GM18868 (cell line): ENCODE measurements at regions not wholly inside any gene's neighbourhood (a gene's known extent, or its start where the extent isn't known, plus 50 kb on each side); places are given as distances from the start of the nearest gene placed in this dataset.
"Not testable (repeated sequence)": the region's sequence is repeated elsewhere in the genome, so short reads cannot be mapped to it uniquely, and the experiment has no call there.

Experiments used
- ATAC-seq: cut with Tn5 transposase; IDR thresholded peaks from one replicate; pipeline ENCODE4 v1.9.1; 2021; ENCODE audit warnings: mild to moderate bottlenecking, moderate library complexity; ENCODE audit not compliant: unreplicated experiment

DNA sequence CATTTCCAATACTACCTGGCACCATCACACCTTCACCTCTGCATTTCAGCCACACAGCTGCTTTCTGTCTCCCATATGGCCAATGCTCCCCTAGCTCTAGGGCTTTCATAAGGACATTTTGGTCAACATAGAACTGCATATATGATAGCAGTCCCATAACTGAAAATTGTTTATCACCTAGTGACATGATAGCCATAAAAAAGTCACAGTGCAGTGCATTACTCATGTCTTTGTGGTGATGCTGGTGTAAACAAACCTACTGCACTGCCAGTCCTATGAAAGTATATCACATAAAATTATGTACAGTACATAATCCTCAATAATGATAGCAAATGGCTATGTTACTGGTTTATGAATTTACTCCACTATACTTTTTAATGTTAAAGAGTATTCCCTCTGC, 221.0 kb downstream of the NAF1 start:
- ATAC-seq = no peak

DNA sequence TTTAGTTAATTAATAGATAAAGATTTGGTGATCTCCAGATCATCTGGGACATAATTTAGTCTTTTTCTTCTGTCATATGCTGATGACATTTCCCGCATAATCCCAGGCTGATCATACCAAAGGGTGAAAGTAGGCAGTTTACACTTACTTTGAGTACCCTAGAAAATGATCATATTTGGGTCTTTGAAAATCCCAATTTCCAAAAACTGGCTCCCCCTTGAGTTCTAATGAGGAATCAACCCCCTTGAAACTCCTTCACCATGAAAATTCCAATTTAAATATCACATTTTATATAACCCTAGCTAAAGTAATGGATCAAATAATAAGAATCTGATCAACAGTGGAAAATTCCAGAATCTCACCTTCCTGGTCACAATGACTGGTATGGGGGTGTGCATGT, 223.4 kb downstream of the NAF1 start:
- no peak for ATAC-seq

DNA sequence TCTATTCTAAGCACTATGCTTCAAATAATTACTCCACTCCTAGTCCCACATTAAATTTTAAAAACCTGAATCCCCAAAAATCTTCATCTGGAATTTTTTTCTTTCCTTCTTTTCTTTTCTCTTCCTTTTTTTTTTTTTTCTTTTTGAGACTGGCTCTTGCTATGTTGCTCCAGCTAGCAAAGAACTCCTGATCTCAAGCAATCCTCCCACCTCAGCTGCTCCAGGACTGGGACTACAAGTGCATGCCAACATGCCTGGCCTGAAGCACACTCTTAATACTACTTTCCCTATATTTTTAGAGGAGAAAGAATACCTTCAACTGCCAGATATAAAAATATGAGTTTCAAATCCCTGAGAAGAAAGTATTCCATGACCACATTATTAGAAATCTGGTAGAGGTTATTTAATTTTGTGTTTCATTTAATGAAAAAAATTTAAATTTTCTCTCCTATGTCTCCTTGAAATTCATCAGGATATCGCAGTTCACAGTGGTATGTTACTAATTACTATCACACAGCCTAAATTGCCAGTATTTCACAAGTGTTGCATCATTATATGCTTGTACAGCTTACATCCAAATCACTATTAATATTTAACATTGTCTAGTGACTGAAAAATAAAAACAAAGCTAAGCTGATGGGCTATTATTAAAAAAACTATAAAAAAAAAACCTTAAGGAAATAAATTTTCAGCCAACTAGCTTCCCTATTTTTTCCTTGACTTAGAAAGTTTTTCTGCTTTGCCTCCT, 227.8 kb downstream of the NAF1 start:
- ATAC-seq = no peak

DNA sequence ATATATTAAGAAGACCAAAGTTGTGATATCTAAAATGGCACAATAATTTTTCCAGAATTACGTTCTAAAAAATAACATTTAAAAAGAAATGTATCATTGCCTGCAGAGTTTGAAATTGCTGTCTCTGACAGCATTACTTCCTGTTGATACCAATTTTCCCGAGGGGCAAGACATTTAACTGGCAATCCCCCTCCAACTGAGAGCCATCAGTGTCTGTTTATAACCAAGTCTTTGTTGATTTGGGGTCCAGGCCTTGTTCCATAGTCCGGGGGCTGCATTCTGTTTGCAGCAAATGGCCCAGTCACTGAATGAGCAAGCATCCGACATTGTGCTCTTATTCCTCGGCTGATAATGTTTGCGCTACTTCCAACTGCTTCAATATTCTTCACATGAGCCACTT, 231.5 kb downstream of the NAF1 start:
- no peak for ATAC-seq

DNA sequence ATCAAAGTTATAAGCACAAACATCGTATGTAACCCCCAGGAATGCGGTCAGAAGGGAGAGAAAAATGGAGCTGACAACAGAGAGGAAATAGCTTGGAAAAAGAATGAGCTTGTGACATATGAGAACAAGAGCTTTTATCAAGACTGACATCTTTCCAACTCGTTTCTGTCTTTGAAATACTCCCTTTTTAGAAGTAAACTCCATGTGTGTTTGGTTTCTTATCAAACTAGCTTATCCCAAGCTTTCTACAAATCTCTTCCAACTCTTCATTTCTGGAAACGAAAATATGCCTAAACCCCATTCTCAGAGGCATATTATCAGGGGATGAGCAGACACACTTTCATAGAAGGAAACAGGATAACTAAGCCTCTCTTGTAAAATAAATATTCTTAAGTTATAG, 235.4 kb downstream of the NAF1 start:
- ATAC-seq = no peak

DNA sequence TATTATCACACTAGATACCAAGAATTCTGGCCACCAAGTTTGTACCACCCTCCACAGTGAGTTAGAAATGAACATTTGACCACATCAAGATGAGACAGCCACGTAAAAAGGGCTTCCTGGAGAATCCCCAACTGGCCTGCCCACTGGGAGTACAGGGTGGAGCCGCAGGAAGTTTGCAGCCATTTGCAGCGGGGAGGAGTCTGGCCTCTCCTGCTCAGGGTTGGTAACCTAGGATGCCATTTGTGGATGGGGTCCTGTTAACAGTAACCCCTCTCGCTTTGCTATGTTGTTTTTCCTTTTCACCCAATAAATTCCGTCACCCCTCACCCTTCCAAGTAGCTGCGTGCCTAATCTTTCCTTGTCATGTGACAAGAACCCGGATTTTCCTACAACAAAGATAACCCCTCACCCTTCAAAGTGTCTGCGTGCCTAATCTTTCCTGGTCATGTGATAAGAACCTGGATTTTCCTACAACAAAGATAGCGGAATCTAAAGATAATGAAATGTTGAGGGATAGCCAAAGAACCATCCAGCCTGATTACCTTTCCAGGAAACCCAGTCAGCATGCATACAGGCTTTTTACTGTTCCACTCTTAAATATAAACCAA, 245.4 kb downstream of the NAF1 start:
- ATAC-seq = no peak

DNA sequence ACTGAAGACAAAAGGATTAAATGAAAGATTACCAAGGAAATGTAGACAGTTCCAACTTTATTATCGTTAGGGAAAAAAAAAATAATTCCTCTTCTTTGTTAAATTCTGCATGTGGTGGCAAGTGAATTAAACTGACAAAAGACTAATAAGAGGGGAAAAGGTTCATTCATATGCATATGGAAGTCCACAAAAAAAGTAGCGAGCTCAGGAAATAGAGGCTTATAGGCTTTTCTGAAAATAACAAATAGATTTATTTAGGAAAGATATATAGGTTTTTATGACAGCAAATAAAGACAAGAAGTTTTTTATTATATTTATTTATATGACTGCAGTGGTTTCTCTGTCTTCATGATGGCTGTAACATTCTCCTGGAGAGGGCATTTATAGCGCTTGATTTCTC, 246.0 kb downstream of the NAF1 start:
- no peak for ATAC-seq

DNA sequence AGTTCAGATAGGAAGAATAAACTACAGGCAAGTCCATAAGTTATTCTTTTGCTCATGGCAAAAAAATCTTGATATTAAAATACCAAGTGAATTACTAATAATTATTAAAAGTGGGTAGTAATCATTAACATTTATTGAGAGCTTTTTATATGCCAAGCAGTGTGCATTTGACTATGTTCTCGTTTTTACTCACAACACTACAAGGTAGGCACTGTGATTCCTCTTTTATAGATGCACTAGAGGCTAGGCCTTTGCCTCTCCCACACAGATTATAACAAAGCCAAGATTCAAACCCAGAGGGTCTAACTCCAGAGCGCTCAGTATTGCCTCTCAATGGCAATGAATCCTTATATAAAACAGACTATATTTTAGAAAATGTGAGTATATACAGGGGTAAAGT, 254.2 kb downstream of the NAF1 start:
- no peak for ATAC-seq

DNA sequence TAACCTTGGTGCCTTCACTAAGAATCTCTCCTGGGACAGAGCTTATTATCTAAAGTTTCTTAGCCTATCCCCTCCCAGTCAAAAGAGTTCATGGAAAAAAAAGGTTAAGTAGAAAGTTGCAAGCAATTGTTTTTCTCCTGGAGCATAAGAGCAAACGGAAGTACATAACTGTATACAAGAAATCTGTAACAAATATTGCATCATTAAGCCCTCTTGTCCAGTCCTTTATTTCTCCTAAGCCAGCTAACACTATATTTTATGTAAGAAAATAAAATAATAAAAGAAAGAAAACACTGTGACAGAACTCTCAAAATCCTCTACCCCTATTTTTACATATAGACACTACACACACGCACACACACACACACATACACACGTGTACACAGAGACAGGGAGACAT, 255.3 kb downstream of the NAF1 start:
- ATAC-seq = no peak

DNA sequence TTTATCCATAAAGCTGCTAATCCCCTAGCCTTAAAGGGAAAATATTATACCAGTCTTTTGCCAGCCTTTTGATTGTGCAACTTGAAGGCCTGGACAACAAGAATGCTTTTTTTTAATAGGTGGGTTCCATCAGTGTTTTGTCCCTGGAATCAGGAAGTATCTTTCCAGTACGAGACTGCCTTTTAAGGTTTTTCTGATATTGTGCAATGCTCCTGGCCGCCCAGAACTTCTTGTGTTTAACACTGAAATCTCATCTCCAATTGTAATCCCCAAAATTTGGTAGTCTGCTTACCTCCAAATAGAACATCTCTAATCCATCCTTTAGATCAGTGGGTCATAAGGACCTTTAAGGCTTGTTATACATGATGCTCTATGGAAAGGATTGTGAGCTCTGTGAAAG, 256.7 kb downstream of the NAF1 start:
- ATAC-seq = no peak

DNA sequence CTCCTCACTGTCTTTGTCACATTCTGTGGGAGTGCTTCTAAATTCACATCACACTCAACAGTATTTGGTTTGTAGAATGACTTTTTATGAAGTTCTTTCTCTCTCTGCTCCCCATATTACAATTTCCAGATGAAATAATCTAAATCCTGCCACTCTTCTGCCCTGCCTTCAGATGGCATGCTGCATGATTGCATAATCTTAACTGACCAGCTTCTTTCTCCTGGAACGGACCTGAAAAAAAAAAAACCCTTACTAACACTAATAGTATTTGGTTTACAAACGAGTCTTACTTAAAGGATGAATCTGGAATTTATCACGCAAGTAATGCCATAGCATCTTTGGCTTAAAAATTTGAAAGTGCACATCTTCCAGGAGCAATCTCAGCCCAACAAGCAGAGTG, 272.3 kb downstream of the NAF1 start:
- ATAC-seq = no peak

DNA sequence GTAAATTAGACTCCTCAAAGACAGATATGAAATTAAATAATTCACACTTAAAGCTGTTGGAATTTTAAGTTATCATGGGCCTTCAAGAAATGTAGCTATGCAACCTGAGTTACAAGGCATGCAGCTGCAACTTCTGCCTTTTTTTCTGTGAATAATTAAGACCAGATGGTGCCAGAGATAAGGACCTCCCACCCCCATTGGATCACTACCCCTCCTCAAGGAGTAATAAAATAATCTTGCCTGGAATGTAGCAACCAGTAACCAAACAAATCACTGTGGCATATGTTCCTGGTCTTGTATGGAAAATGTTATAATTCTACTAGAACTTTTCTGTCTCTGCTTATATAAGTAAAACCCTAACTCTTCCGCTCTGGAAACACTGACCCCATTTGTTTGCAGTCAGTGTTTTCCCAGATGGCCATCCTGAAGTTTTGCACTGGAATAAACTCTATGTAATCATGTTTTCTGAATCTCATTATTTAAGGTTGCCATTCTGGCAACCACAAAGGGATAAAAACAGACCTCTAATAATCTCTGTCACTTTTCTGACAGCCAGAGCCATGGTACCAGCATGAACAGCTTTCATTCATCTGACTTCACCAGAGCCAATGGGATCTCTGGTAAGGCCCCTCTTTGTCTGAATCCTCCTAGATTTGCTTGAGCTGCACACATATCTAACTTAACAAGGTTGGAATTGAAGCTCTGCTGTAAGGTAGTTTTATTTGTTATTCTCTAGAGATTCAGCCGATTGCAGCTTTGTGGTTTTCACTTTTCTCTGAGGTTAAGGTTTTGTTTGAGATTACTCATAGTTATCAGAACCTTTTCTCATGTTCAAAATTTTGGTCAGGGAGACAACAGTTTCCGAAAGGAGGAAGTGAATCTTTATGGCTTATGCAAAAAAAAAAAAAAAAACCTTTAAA, 274.6 kb downstream of the NAF1 start:
- peak; percentile 99 for ATAC-seq

DNA sequence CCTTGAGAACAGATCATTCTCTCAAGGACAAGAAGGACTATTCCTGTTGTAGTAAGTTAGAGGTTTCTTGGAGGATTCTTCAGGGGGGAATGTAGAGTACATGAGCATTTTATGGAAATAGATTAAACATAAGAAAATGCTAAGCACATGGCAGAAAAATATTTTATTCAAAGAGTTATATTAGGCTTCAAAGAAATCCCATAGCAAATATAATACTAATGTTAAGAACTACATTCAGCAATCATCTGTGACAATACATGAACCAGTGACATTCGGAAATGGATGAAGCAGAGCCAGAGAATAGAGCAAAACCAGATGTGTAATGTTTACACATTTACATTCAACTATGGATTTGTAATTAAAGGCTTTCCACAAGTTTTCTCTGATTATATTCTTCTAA, 288.6 kb downstream of the NAF1 start:
- ATAC-seq = no peak

DNA sequence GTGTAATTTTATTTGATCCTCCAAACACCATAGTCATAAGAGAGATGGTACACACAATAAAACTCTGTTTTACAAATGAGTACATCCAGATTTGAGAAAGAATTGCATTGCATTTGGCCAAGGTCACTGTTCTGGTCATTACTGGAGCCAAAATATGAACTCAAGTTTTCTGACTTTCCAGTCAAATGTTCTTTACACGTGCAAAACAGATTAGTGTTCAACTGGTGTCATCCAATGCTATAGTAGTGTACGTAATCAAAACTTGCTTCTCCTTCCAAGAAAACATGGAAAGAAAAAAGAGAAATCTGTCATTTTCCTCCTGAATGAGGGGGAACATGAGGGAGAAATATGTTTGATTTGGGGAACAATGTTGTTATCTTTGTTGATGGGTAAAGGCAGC, 291.9 kb downstream of the NAF1 start:
- no peak for ATAC-seq

DNA sequence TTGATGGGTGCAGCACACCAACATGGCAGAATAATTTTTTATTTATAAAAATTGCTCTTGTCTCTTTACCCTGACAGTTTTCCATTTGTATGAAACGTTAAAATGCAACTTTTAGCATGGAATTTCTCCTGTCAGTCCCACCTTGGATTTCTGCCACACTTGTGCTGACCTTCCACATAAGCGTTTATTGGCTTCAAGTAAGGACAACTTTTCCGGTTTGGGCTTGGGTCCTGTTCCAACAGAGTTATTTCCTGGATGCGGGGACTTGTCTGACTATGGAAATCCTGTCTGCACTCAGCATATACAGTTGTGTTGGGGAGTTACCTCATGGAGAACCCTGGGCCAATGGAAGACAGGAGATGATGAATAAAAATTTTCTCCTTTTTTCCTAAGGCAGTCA, 294.7 kb downstream of the NAF1 start:
- ATAC-seq = no peak

DNA sequence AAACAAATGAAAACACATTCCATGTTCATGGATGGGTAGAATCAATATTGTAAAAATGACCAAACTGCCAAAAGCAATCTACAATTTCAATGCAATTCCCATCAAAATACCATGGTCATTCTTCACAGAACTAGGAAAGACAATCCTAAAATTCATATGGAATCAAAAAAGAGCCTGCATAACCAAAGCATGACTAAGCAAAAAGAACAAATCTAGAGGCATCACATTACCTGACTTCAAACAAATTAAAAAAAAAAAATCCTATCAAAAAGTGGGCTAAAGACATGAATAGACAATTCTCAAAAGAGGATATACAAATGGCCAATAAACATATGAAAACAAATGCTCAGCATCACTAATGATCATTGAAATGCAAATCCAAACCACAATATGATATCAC, 297.5 kb downstream of the NAF1 start:
- ATAC-seq = no peak

DNA sequence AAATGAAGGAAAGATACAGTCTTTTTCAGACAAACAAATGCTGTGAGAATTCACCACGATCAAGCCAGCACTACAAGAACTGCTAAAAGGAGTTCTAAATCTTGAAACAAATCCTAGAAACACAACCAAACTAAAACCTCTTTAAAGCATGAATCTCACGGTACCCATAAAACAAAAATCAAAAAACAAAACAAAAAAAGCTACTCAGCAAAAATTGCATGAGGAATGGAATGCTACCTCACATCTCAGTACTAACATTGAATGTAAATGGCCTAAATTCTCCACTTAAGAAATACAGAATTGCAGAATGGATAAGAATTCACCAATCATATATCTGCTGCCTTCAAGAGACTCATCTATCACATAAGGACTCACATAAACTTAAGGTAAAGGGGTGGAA, 300.1 kb downstream of the NAF1 start:
- ATAC-seq = no peak

DNA sequence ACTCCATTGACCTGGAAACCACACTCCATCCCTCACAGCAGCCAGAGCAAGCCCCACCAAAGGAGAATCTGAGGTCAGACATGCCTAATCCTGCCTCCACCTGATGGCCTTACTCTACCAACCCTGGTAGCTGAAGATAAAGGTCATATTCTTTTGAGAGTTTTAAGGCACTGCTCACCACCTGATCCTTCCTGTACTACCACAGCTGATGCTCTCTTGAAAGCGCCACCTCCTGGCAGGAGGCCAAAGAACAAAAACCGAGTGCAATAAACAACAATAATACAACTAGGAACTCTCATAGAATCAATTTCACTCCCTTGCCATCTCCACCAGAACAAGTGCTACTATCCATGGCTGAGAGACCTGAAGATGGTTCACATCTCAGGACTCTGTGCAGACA, 301.6 kb downstream of the NAF1 start:
- ATAC-seq = no peak

DNA sequence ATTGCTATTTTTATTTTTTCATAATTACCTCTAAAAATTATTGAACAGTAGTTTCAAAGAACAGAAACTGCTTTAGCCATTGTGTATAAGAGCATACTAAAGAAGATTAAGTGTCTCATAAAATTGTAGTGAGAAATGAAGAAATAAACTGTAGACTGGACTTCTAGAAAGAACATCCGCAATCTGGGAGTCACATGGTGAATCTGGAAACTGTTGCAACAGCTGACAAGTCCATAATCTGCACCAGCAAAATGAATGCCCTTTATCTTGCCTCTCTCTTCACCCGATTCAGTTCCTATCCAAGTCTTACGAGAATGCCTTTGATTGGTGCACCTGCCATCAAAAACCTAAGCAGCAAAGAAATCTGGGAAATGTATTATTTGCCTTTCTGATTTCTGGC, 312.9 kb downstream of the NAF1 start:
- no peak for ATAC-seq

DNA sequence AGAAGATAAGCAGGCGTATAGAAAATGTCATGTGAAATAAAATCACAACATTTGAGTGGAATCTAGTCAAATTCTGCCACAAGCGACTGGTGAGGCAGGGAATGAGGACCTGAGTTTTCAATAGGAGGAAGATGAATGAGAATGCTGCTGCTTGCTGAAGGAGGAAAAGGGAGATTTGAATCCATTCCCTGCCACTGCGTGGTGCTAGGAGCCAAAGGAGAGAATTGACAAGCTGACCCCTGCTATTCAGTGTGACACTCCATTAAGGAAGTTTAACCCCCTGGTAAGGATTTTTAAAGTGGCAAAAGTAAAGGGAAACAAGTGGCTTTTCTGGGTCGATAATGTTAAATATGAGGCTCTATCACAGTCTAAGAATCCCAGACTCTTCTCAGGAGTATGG, 314.0 kb downstream of the NAF1 start:
- ATAC-seq = no peak

DNA sequence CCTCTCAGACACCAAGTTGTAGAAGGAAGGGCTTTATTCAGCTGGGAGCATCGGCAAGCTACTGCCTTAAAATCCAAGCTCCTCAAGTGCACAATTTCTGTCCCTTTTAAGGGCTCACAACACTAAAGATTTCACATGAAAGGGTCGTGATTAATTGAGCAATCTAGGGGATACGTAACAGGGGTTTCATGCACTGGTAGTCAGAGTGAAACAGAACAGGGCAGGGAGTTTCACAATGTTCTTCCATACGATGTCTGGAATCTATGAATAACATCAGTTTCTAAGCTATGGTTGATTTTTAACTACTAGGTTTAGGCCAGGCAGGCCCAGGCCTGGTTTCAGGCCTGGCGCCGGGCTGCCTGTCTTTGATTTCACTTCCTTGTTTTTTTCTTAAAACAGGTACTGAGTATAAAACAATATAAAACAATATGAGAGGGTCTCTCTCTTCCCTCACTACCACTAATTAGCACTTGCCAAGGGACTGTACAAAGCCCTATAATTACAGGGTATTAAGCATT, 315.4 kb downstream of the NAF1 start:
- ATAC-seq = not testable (repeated sequence)

DNA sequence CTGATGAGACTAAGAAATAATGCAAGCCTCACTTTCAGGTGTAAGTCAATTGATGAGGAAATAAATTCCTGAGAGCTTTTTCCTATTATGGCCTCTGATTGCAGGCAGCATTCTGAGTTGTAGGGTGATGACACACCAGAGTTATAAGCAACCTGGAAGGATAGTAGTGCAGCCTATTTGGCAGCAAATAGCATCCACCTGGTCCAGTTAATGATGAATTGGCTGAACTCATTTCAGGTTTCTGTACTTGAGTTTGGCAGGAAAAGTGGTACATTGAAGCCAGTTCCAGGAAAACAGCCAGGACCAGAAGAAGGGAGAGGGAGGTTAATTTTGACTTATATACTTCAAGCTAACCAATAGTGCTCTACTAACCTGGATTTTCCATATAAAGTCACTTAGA, 316.8 kb downstream of the NAF1 start:
- no peak for ATAC-seq
